ENCODE measurements at regions not wholly inside any gene's neighbourhood (a gene's known extent, or its start where the extent isn't known, plus 50 kb on each side); places are given as distances from the start of the nearest gene placed in this dataset.
"Not testable (repeated sequence)": the region's sequence is repeated elsewhere in the genome, so short reads cannot be mapped to it uniquely, and the experiment has no call there.

DNA sequence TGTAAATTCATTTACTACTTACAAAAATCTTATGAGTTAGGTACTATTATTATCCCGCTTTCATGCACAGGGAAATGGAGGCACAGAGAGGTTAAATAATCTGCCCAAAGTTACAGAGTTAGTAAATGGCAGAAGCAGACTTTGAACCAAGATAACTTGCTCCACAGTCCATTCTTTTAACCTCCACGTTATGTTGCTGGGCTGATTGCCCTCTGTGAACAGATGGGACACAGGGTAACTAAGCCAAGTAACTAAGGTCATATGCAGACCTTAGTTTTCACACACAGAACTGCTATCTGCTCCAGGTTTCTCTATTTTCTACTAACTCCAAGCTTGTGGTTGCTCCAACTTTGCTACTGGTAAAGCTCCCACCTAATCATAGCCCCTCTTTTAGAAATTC lies 147.1 kb upstream of the IFNG-AS1 start:
- DNase-seq (ENCODE audit: low spot score): no peak

DNA sequence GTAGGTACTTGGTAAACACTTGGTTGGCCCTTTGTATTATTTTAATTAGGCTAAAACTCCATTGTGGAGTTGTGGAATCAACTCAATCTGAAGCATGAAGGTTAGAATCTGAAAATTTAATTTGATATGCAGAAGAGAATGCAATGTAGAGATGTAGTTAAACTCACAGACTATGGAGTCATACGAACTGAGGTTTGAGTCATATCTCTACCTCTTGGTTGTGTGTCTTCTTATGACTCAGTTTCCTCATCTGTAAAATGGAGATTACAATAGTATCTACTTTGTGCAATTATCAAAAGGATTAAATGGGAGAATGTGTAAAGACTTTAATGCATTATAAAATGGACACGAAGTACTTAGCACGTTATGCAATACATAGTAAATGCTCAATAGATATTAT lies 146.0 kb upstream of the IFNG-AS1 start:
- no peak for DNase-seq (ENCODE audit: low spot score)

DNA sequence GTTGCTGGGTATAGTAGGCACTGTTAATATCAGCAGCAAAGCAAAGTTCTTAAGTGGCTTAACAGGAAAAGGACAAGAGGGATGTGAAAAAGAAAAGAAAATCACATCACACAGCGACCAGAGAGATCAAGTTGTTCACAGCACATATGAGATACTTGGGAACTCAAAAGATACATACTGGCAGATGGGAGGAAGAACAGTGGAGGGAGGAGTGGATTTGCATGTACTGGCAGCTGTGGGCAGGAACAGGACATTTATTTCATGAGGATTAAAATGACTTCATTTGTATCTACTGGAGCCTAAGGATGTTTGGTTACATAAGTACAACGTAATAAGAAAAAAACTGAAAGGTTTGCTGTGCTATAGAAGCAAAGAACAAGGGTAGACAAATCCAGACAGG lies 136.5 kb upstream of the IFNG-AS1 start:
- DNase-seq (ENCODE audit: low spot score): no peak

DNA sequence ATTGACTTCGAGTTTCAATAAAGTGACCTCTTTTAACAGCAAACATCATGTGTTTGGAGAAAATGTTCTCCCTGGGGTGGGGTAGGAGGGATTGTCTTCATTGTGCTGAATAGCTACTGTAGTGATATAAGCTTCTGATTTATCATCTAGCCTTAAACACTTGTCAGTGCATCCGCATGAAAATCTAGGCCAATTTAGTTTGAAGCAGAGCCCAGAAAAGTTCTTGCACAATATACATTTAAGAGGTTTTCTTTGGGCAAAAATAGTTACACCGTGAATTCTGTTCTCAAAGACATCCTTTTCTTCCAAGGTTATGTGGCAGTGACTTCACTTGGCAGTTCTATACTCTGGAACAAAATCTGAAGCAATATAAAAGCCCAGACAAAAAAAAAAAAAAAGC lies 136.0 kb upstream of the IFNG-AS1 start:
- no peak for DNase-seq (ENCODE audit: low spot score)

DNA sequence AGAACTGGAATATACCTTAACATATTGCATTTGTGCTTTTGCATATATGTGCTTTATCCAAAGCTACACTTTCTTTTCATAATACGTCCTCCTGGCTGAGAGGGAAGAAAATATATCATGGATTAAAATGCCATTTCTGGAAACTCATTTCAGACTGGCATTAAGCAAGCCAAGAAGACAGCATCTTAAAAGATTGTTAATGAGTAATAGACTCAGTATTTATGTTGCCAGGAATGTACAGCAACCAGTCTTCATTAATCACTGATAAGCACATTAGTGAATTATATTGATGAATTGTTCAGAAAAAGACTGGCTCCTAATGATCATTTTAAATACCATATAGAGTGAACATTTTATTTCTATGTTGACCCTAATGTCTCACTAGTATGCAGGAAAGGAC lies 134.9 kb upstream of the IFNG-AS1 start:
- DNase-seq (ENCODE audit: low spot score): no peak

DNA sequence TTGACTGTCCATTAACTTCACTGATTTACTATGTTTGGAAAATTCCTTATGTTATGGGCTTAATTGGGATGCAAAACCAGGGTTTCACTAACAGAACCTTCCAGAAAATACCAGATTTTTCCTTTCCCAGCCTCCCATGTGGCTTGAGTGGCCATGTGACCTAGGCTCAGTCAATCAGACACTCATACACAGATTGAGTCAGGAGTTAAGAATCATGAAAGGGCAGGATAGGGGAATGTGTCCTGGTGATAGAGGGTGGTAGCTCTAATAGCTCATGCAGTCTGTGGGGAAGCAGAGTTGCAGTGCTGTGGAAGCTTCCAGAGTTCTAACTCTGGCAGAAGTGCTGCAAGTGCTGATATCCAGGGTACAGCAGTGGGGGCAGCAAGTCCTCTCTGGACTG lies 134.1 kb upstream of the IFNG-AS1 start:
- DNase-seq (ENCODE audit: low spot score): no peak

DNA sequence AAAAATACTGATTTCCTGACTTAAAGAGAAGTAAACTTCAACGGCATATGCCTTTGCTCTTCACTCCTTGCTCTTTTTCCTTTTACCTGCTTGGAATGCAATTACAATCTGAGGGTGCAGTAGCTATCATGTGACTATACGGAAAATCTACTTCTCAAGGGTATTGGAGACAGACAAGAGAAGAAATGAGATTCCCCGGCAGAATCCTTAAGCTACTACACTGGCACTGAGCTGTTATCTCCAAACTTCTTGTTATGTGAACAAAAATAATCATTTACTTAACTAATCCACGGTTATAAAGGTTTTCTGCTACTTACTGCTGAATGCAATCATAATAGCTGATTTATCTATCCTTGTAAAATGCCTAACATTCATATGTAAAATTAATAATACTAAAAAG lies 118.0 kb upstream of the IFNG-AS1 start:
- DNase-seq (ENCODE audit: low spot score): no peak

DNA sequence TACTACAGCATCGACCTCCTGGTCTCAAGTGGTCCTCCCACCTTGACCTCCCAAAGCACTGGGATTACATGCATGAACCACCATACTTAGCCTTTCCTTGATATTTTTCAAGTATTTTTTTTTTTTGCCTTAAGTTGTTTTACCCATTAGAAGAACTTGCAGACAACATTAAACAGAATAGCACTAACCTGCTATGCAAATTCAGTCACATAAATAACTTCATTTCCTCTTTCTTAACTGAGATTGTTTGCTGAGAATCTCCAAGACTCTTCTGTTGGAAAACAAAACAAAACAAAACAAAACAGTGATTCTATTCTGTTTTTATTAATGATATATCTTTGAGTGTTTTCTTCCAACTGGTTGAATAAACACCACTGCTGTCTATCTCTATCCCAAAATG lies 115.9 kb upstream of the IFNG-AS1 start:
- no peak for DNase-seq (ENCODE audit: low spot score)

DNA sequence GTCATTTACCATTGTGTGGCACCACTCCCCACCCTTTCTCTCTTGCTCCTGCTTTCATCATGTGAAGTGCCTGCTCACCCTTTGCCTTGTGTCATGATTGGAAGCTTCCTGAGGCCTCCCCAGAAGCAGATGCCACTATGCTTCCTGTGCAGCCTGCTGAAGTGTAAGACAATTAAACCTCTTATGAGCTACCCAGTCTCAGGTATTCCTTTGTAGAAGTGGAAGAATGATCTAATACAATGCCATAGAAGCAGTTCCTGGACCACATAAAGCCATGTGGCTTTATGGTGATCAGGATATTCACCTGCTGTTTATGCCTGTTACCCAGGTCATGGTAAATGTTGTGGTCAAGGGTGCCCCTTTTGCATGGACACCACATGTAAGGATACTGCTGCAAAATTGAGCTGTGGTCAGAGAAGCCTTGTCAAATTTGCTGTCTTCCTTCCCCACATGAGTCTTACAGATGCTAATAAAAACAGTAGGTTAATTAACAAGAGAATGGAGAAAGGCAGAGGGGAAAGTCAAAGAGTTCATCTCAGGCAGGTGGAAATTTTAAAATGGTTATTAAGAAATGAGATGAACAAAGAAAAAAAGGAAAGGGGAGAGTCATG lies 112.8 kb upstream of the IFNG-AS1 start:
- no peak for DNase-seq (ENCODE audit: low spot score)

DNA sequence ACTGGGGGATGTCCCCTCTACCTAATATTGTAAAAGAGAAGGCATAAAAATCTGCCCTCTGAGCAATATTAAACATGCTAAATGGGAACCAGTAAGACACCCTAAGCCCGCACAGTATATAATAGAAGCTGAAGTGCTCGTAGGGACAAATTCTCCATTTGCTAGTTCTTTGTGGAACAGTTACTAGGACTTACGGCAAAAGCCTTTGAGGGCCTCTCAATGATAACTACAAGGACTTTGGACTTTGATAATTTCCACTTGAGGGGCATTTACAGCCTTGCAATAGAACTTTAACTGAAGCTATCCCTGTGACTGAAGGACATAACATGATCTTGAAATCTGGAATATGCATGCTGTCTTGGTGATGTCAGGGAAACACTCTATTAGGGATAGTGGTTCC lies 111.5 kb upstream of the IFNG-AS1 start:
- no peak for DNase-seq (ENCODE audit: low spot score)

DNA sequence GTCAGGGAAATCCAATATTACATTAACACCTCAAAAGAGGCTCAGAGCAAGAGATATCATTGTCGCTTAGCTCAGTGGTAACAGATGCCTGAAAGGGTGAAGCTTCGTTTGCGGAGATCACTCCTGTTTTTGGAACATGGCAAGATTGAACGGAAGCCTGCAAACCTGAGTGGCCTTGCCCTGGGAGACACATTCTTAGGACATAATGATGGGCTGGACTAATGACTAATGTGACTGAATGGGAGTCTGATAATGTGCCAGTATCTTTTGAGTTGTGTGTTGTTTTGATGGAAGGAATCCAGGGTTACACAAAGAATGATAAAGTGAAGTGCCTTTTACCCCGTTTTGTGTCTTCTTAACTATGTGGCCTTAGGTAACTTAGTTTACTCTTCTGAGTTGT lies 109.3 kb upstream of the IFNG-AS1 start:
- DNase-seq (ENCODE audit: low spot score): no peak

DNA sequence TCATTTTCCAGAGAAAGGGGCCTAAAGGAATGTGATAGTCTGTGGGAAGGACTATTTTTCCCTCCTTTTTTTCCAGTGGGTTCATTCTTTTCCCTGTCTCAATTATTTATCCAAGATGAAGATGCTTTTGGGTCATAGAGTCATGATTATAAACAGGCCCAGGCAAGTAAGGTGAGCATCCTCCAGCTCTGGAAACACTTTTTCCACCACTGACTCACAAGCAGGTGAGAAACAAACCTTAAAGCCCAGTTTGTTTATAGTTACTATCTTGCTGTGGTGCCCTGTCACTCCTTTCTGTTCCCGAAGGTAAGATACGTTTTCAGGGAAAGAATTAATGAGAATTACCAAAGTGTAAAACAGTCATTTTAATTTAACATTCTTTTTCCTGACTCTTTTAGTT lies 107.7 kb upstream of the IFNG-AS1 start:
- no peak for DNase-seq (ENCODE audit: low spot score)

DNA sequence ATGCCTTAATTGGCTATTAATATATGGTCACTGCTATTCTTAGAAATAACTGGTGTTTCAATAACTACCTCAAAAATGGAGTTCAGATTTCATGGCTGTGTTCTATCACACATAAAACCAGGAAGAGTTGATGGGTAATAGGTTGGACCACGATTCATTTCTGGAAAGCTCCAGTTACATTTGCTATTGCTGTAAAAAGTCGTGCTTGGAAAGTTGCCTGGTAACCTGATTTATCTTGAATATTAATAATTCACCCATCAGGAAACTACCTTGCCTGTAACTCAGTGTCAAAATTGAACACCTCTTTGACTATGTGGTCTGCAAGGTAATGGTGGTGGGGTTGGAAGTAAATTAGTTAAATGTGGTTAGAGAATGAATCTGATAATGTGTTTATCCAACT lies 104.7 kb upstream of the IFNG-AS1 start:
- no peak for DNase-seq (ENCODE audit: low spot score)

DNA sequence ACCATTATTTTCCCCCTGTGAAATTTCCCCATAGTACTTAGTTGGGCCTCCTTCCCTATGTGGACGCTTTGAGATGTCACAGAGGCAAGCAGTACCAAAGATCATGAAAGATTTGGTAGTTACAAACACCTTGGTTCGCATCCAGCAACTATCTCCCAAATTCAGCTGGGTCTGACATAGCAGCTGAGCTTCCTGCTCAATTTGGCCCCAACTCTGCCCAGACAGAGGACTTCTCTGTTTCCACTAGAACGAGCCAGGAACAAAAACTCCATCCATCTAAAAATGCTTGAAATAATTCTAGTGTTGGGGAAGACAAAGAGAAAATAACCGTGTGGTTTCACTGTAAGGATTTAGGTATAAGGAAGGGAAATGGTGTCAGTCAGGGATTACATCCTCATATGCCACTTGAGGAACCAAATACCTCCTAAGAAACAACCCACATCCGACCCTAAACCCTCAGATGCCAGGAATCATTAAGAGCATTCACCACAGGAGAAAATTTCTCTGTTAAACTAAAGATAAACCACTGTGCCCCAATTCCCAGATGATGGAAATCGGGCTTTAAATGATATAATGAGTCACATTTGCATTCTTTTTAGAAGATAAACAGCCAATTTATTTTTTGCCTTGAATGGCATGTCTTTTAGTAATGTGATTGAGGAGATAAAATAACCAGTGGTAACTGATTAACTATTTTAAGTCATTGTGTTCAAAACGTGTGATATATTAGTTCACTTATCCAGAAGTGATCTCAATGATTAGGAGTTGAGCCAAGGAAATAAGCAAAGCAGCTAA lies 103.7 kb upstream of the IFNG-AS1 start:
- DNase-seq (ENCODE audit: low spot score): no peak

DNA sequence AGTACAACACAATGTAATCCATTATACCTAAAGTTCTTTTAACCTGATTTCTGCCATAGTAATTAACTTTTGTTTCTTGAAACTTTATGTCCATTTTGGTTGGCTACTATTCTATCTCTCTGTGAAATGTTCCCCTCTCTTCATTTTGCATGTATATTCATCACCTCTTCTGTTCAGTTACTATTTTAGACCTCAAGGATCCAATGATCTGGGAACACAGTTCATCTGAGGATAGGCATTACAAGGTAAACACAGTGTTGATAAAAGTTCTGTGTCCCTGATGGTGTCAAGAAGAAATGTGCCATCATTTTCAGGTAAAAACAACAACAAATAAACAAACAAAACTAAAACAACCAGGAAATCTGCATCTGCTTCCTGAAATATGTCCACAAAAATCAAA lies 102.2 kb upstream of the IFNG-AS1 start:
- no peak for DNase-seq (ENCODE audit: low spot score)

DNA sequence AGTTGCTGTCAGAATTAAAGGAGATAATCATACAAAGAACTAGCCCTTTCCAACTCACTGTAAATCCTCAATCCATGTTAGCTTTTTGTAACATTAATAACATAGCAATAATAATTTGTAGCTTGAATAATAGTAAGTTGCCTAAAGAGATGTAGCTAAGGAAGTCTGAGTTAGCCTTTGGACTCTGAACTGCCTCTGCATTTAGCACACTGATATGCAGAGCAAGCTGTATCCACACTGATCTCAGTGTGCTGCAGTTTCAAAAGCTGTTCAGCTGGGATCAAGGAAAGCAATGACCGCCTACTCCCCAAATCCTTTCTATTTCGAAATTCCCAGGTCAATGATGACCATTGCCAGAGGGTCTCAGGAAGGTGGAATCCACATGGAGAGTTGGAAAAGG lies 99.3 kb upstream of the IFNG-AS1 start:
- no peak for DNase-seq (ENCODE audit: low spot score)

DNA sequence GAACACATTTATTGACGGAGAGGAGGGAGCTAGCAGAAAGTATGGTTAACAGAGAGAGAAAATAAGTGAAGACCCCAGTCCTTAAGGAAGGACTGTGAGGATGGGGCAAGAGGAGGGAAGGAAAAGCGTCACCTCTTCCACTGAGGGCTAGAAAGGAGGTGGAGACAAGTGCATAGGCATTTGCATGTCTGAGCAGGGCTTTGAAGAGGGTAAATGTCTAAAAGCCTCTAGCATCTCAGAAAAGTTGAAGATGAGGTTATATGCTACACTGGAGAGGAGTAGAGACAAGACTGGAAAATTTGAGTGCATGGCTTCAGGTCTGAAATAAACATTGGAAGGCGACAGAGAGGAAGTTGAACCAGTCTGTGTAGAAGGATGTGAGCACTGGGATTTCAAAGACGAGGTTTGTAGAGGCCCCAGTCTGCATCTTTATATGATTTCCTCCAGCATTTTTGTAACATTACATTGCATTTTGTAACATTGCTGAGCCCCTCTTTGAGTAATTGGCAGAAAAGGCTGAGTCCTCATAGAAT lies 98.5 kb upstream of the IFNG-AS1 start:
- DNase-seq (ENCODE audit: low spot score): no peak

DNA sequence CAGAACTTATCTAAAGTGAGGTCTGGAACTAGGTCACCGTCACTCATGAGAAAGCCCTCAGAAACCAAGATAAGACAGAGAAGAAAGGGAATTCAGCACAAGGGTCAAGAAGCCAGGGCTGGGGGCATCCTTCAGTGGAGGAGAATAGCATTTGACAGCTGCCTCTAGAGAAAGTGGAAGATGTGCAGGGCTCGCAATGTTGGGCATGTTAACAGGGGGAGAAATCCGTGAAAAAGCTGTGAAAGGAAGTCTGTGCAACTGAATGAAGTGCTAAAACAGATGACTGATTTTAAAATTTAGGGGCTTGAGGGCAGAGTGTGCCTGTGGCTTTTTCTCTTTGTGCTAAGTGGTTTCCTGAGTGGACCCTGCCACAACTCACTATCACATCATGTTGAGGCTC lies 97.7 kb upstream of the IFNG-AS1 start:
- DNase-seq (ENCODE audit: low spot score): no peak

DNA sequence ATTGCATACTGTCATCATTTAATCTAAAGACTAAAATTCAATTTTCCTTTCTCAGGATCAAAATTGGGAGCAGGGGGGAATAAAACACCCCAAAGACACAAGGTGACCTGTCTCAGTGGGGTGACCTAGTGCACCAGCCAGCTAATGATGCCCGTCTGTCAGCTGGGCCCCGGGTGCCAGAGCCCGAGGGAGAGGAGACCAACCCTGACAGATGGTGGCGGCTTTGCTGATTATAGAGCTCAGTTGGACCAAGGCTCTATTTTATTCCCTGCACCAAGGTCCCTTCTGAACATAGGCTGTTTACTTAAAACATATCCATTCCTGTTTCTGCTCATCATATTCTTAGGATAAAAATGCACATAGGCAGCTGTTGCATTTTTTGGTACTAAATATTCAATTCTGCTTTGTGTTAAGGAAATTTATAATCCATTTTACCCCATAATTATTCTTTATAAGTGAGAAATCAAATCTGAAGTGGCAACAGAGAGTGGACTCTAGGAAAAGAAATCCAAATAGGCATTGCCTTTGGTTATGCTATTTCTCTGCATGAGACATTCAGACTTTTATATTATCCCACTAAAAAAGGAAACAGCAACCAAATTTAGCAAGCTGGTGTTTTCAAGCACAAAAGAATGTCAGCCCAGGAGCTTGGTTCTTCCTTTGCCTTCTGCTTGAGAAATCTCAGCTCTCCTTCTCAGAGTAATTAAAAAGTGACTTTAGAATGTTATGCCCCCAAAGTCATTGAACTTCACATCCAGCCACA lies 96.8 kb upstream of the IFNG-AS1 start:
- no peak for DNase-seq (ENCODE audit: low spot score)

DNA sequence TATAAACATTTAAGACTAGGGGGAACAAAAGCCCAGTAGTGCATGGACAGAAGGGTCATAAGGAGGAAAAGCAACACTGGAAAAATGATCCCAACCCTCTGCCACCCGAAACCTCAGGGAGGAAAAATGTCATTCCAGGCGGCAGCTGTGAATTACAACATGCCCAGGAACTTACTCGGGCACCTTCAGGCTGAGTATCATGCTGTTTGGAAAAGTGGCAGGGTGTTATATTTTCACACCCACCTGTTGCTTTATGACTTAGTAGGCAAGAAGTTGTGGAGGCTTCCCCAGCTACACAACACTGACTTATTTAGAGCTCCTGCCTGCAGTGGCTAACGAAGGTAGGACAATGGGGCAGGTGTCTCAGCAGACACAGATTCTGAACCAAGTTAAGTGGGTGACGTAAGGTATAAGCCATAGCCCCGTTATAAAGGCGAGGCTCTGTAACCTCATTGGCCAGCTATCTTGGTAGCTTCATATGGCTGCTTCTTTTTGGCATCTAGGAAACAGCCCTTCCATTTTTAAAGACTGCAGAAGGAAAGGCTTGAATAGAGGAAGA lies 96.1 kb upstream of the IFNG-AS1 start:
- DNase-seq (ENCODE audit: low spot score): no peak

DNA sequence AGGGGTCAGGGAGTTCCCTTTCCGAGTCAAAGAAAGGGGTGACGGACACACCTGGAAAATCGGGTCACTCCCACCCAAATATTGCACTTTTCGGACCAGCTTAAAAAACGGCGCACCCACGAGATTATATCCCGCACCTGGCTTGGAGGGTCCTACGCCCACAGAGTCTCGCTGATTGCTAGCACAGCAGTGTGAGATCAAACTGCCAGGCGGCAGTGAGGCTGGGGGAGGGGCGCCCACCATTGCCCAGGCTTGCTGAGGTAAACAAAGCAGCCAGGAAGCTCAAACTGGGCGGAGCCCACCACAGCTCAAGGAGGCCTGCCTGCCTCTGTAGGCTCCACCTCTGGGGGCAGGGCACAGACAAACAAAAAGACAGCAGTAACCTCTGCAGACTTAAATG lies 88.8 kb upstream of the IFNG-AS1 start:
- not testable (repeated sequence) for DNase-seq (ENCODE audit: low spot score)

DNA sequence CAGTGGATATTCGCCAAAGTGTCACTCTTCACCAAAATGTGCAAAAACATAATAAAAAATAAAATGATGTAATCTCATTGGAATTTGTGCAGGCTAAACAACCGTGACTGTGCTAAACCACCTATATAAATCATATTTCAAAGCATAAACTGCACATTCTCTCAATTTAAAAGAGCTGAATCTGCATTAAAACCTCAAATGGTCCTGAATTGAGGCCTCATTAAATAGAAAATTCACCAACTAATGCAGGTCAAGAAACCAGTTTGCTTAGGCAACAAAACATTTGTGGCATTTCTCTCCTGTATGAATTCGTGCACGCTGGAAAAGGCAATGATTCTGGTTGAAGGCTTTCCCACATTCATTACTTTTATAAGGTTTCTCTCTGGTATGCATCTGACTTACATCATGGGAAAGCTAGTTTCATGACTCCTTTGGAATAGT lies 80.1 kb upstream of the IFNG-AS1 start:
- DNase-seq (ENCODE audit: low spot score): no peak

DNA sequence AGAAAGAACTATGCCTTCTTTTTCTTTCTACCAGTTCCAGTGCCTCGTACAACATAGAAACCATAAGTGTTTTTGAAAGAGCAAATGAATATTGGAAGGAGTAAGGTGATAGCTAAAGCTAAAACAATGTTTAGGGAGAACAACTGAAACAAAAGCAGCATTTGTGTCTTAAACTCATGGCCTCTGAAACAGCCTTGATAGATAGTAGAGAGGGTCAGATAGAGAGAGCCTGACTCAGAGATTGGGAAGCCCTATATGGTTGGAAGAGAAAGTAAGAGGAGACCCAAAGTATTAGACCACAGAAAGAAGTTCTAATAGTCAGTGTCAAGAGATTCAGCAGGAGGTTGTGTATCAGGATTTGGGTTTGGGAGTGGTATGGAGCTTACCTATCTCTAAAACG lies 79.6 kb upstream of the IFNG-AS1 start:
- no peak for DNase-seq (ENCODE audit: low spot score)
